ENCODE measurements at regions not wholly inside any gene's neighbourhood (a gene's known extent, or its start where the extent isn't known, plus 50 kb on each side); places are given as distances from the start of the nearest gene placed in this dataset.

DNA sequence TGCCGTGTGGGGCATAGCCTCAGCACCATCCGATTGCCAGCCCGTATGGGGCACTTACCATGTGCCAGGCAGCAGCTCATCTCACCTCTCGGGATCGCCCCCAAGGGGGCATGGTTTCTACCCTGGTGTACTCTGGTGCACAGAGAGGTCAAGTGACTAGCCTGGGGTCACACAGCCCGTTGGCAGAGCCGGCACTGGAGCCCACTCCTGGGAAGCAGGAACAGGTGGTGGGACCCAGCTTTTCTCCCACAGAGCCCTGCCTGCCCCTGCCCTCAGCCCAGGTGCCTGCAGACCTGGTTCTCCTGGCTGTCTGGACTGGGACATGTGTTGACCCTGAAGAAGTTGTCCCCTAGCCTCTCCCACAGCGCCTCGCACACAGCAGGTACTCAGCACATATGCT, 141.8 kb upstream of the CIBAR2 start:
- H3K9ac ChIP-seq (ENCODE audit: low read length), result no peak overlapping the region
- H3K4me3 ChIP-seq (ENCODE audit: low read depth, low read length), result no peak overlapping the region
- no peak overlapping the region for H2BK5ac ChIP-seq (ENCODE audit: low read depth, low read length, poor library complexity)
- no peak overlapping the region for H2BK120ac ChIP-seq (ENCODE audit: insufficient read depth, low read length, poor library complexity)
- no peak overlapping the region for H2AFZ ChIP-seq (ENCODE audit: insufficient read depth, low read length, poor library complexity)
- no peak overlapping the region for H3K23ac ChIP-seq (ENCODE audit: low read length)
- H4K91ac ChIP-seq (ENCODE audit: low read depth, low read length), result no peak overlapping the region
- no peaks in the 10 kb centered on the region for H3K27me3 ChIP-seq (ENCODE audit: insufficient read depth, low read length)
- H3K27ac ChIP-seq (ENCODE audit: low read depth, low read length), result no peak overlapping the region
- H3K9me3 ChIP-seq (ENCODE audit: insufficient read depth, low read depth, low read length), result no peaks in the 10 kb centered on the region
- no peaks in the 10 kb centered on the region for H3K79me2 ChIP-seq (ENCODE audit: control insufficient read depth, insufficient read depth, low read length, poor library complexity)
- no peak overlapping the region for H2BK12ac ChIP-seq (ENCODE audit: low read length)
- no peak overlapping the region for H4K12ac ChIP-seq (ENCODE audit: low read depth, low read length)
- H3K4me2 ChIP-seq (ENCODE audit: low read length), result no peak overlapping the region
- no peaks in the 10 kb centered on the region for H3K79me1 ChIP-seq (ENCODE audit: low read length)
- no peaks in the 10 kb centered on the region for H3K4me1 ChIP-seq (ENCODE audit: control insufficient read depth in 1 of 2, insufficient read depth in 2 of 2, low read length in 2 of 2)
- H2AK5ac ChIP-seq (ENCODE audit: low read length), result no peak overlapping the region
- no peak overlapping the region for H3K18ac ChIP-seq (ENCODE audit: low read length)
- no peaks in the 10 kb centered on the region for H3K36me3 ChIP-seq (ENCODE audit: control insufficient read depth in 1 of 2, insufficient read depth in 2 of 2, low read length in 2 of 2)
- WGBS (ENCODE audit: extremely low coverage, insufficient coverage, insufficient read length), result no CpG with 5 or more reads among the region's 9 CpGs
- H3K14ac ChIP-seq (ENCODE audit: low read length), result no peak overlapping the region
- H3K4ac ChIP-seq (ENCODE audit: low read depth, low read length), result no peak overlapping the region
- no peak overlapping the region for H4K8ac ChIP-seq (ENCODE audit: low read depth, low read length)
- no peak for DNase-seq

DNA sequence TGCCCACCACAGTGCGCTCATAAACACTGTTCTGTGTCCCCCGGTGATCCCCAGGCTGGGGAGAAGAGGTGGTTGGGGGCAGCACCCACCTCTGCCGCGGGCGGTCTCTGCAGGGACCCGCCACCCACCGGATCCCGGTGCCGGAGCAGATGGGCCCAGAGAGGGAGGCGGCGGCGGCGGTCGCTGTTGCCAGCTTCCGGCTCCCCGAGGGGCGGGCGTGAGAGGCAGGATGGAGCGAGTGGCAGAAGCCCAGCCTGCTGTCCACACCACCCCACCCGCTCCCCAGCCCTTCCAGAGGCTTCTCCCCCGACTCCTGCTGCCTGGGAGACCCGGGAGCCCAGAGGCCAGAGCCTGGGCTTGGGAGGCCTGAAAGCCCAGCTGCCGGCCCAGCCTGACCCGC, 142.6 kb upstream of the CIBAR2 start:
- H3K9ac ChIP-seq (ENCODE audit: low read length), result no peak overlapping the region
- H3K36me3 ChIP-seq (ENCODE audit: control insufficient read depth in 1 of 2, insufficient read depth in 2 of 2, low read length in 2 of 2), result no peaks in the 10 kb centered on the region
- DNase-seq, result no peak
- no peak overlapping the region for H2BK12ac ChIP-seq (ENCODE audit: low read length)
- no peak overlapping the region for H3K4me3 ChIP-seq (ENCODE audit: low read depth, low read length)
- no peak overlapping the region for H2AK5ac ChIP-seq (ENCODE audit: low read length)
- no peaks in the 10 kb centered on the region for H3K4me1 ChIP-seq (ENCODE audit: control insufficient read depth in 1 of 2, insufficient read depth in 2 of 2, low read length in 2 of 2)
- H4K8ac ChIP-seq (ENCODE audit: low read depth, low read length), result no peak overlapping the region
- H4K12ac ChIP-seq (ENCODE audit: low read depth, low read length), result no peak overlapping the region
- H4K91ac ChIP-seq (ENCODE audit: low read depth, low read length), result no peak overlapping the region
- WGBS (ENCODE audit: extremely low coverage, insufficient coverage, insufficient read length), result no CpG with 5 or more reads among the region's 24 CpGs
- H3K79me2 ChIP-seq (ENCODE audit: control insufficient read depth, insufficient read depth, low read length, poor library complexity), result no peaks in the 10 kb centered on the region
- H2BK5ac ChIP-seq (ENCODE audit: low read depth, low read length, poor library complexity), result no peak overlapping the region
- H3K14ac ChIP-seq (ENCODE audit: low read length), result no peak overlapping the region
- no peaks in the 10 kb centered on the region for H3K27me3 ChIP-seq (ENCODE audit: insufficient read depth, low read length)
- H3K4ac ChIP-seq (ENCODE audit: low read depth, low read length), result no peak overlapping the region
- no peak overlapping the region for H3K4me2 ChIP-seq (ENCODE audit: low read length)
- no peak overlapping the region for H2BK120ac ChIP-seq (ENCODE audit: insufficient read depth, low read length, poor library complexity)
- no peak overlapping the region for H3K27ac ChIP-seq (ENCODE audit: low read depth, low read length)
- no peak overlapping the region for H3K18ac ChIP-seq (ENCODE audit: low read length)
- no peaks in the 10 kb centered on the region for H3K9me3 ChIP-seq (ENCODE audit: insufficient read depth, low read depth, low read length)
- no peaks in the 10 kb centered on the region for H3K79me1 ChIP-seq (ENCODE audit: low read length)
- no peak overlapping the region for H3K23ac ChIP-seq (ENCODE audit: low read length)
- H2AFZ ChIP-seq (ENCODE audit: insufficient read depth, low read length, poor library complexity), result no peak overlapping the region

- no CpG with 5 or more reads among the region's 10 CpGs for WGBS (ENCODE audit: extremely low coverage, insufficient coverage, insufficient read length)
- no peak overlapping the region for H4K91ac ChIP-seq (ENCODE audit: low read depth, low read length)
- no peak overlapping the region for H2AK5ac ChIP-seq (ENCODE audit: low read length)
- no peak overlapping the region for H3K23ac ChIP-seq (ENCODE audit: low read length)
- H4K12ac ChIP-seq (ENCODE audit: low read depth, low read length), result no peak overlapping the region
- no peaks in the 10 kb centered on the region for H3K4me1 ChIP-seq (ENCODE audit: control insufficient read depth in 1 of 2, insufficient read depth in 2 of 2, low read length in 2 of 2)
- no peak overlapping the region for H3K4me2 ChIP-seq (ENCODE audit: low read length)
- H3K27ac ChIP-seq (ENCODE audit: low read depth, low read length), result no peak overlapping the region
- DNase-seq, result no peak
- H3K4ac ChIP-seq (ENCODE audit: low read depth, low read length), result no peak overlapping the region
- no peaks in the 10 kb centered on the region for H3K79me2 ChIP-seq (ENCODE audit: control insufficient read depth, insufficient read depth, low read length, poor library complexity)
- no peak overlapping the region for H2AFZ ChIP-seq (ENCODE audit: insufficient read depth, low read length, poor library complexity)
- H3K27me3 ChIP-seq (ENCODE audit: insufficient read depth, low read length), result no peaks in the 10 kb centered on the region
- H3K36me3 ChIP-seq (ENCODE audit: control insufficient read depth in 1 of 2, insufficient read depth in 2 of 2, low read length in 2 of 2), result no peaks in the 10 kb centered on the region
- H2BK120ac ChIP-seq (ENCODE audit: insufficient read depth, low read length, poor library complexity), result no peak overlapping the region
- H3K18ac ChIP-seq (ENCODE audit: low read length), result no peak overlapping the region
- H4K8ac ChIP-seq (ENCODE audit: low read depth, low read length), result no peak overlapping the region
- H3K14ac ChIP-seq (ENCODE audit: low read length), result no peak overlapping the region
- H3K79me1 ChIP-seq (ENCODE audit: low read length), result no peaks in the 10 kb centered on the region
- no peak overlapping the region for H3K4me3 ChIP-seq (ENCODE audit: low read depth, low read length)
- H2BK12ac ChIP-seq (ENCODE audit: low read length), result no peak overlapping the region
- H2BK5ac ChIP-seq (ENCODE audit: low read depth, low read length, poor library complexity), result no peak overlapping the region
- no peak overlapping the region for H3K9ac ChIP-seq (ENCODE audit: low read length)
- no peaks in the 10 kb centered on the region for H3K9me3 ChIP-seq (ENCODE audit: insufficient read depth, low read depth, low read length)
Measured at GRCh38 chr16:85255777-85256176, 143.5 kb upstream of the CIBAR2 start.

DNA sequence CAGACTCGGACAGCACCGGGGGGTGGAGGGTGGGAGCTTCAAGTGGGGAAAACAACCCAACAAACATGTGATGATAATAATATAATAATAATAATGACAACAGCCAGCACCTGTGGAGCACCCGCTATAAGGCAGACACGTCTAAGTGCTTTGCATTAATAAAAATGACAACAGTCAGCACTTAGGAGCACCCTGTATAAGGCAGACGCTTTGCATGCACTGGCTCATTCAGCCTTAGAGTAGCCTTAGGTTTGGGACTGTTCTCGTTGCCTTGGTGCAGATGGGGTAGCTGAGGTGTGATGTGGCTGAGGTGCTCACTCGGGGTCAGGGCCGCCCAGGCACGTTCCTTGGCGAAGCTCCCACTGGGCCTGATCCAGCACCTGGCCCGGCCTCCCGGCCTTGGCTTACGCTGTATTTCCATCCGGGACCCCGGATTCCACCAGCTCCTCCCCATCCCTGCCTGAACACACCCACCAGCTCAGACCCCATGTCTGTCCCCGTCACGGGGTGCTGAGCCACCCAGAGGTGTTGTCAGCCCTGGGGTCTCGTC, 144.0 kb upstream of the CIBAR2 start:
- no peak overlapping the region for H4K12ac ChIP-seq (ENCODE audit: low read depth, low read length)
- no peak for DNase-seq
- H2AFZ ChIP-seq (ENCODE audit: insufficient read depth, low read length, poor library complexity), result no peak overlapping the region
- H3K4me3 ChIP-seq (ENCODE audit: low read depth, low read length), result no peak overlapping the region
- no peak overlapping the region for H3K27ac ChIP-seq (ENCODE audit: low read depth, low read length)
- H4K91ac ChIP-seq (ENCODE audit: low read depth, low read length), result no peak overlapping the region
- H2BK120ac ChIP-seq (ENCODE audit: insufficient read depth, low read length, poor library complexity), result no peak overlapping the region
- no peaks in the 10 kb centered on the region for H3K9me3 ChIP-seq (ENCODE audit: insufficient read depth, low read depth, low read length)
- H3K79me1 ChIP-seq (ENCODE audit: low read length), result no peaks in the 10 kb centered on the region
- H2BK5ac ChIP-seq (ENCODE audit: low read depth, low read length, poor library complexity), result no peak overlapping the region
- H2AK5ac ChIP-seq (ENCODE audit: low read length), result no peak overlapping the region
- no peak overlapping the region for H3K18ac ChIP-seq (ENCODE audit: low read length)
- H3K23ac ChIP-seq (ENCODE audit: low read length), result no peak overlapping the region
- no peak overlapping the region for H2BK12ac ChIP-seq (ENCODE audit: low read length)
- no peak overlapping the region for H3K4ac ChIP-seq (ENCODE audit: low read depth, low read length)
- WGBS (ENCODE audit: extremely low coverage, insufficient coverage, insufficient read length), result no CpG with 5 or more reads among the region's 18 CpGs
- no peak overlapping the region for H4K8ac ChIP-seq (ENCODE audit: low read depth, low read length)
- H3K4me1 ChIP-seq (ENCODE audit: control insufficient read depth in 1 of 2, insufficient read depth in 2 of 2, low read length in 2 of 2), result no peaks in the 10 kb centered on the region
- no peak overlapping the region for H3K14ac ChIP-seq (ENCODE audit: low read length)
- H3K4me2 ChIP-seq (ENCODE audit: low read length), result no peak overlapping the region
- no peaks in the 10 kb centered on the region for H3K27me3 ChIP-seq (ENCODE audit: insufficient read depth, low read length)
- no peaks in the 10 kb centered on the region for H3K36me3 ChIP-seq (ENCODE audit: control insufficient read depth in 1 of 2, insufficient read depth in 2 of 2, low read length in 2 of 2)
- H3K9ac ChIP-seq (ENCODE audit: low read length), result no peak overlapping the region
- no peaks in the 10 kb centered on the region for H3K79me2 ChIP-seq (ENCODE audit: control insufficient read depth, insufficient read depth, low read length, poor library complexity)

All from trophoblast cell (in vitro differentiated cells and primary cell).